Glutamatergic neuron (in vitro differentiated cells): ENCODE measurements at regions not wholly inside any gene's neighbourhood (a gene's known extent, or its start where the extent isn't known, plus 50 kb on each side); places are given as distances from the start of the nearest gene placed in this dataset.

Experiments
- DNase-seq: peaks from one replicate; pipeline ENCODE4 v3.0.0; 2022
- H3K27ac Mint-ChIP-seq: one replicate; pipeline ENCODE4 v1.8.0; 2020; ENCODE audit warnings: mild to moderate bottlenecking, mixed read lengths, inconsistent platforms; ENCODE audit not compliant: unreplicated experiment
- H3K27me3 Mint-ChIP-seq: one replicate; pipeline ENCODE4 v1.8.0; 2020; ENCODE audit warnings: mild to moderate bottlenecking, moderate library complexity, mixed read lengths, inconsistent platforms; ENCODE audit not compliant: unreplicated experiment
- H3K36me3 Mint-ChIP-seq: one replicate; pipeline ENCODE4 v1.8.0; 2020; ENCODE audit warnings: mild to moderate bottlenecking, mixed read lengths, inconsistent platforms; ENCODE audit not compliant: unreplicated experiment
- H3K4me1 Mint-ChIP-seq: one replicate; pipeline ENCODE4 v1.8.0; 2020; ENCODE audit warnings: mild to moderate bottlenecking, low read depth, mixed read lengths, inconsistent platforms; ENCODE audit not compliant: unreplicated experiment
- H3K4me3 Mint-ChIP-seq: one replicate; pipeline ENCODE4 v1.8.0; 2020; ENCODE audit warnings: mild to moderate bottlenecking, mixed read lengths, inconsistent platforms; ENCODE audit not compliant: unreplicated experiment
- H3K9me3 Mint-ChIP-seq: one replicate; pipeline ENCODE4 v1.8.0; 2020; ENCODE audit warnings: mild to moderate bottlenecking, moderate library complexity, mixed read lengths, inconsistent platforms; ENCODE audit not compliant: unreplicated experiment
- TF ChIP-seq, protein P1 (sequence below): fragments of 200-600 bp; sonication (generic); IDR thresholded peaks from one replicate; pipeline ENCODE4 v1.5.0; 2021; ENCODE audit not compliant: partially characterized antibody, unreplicated experiment

DNA sequence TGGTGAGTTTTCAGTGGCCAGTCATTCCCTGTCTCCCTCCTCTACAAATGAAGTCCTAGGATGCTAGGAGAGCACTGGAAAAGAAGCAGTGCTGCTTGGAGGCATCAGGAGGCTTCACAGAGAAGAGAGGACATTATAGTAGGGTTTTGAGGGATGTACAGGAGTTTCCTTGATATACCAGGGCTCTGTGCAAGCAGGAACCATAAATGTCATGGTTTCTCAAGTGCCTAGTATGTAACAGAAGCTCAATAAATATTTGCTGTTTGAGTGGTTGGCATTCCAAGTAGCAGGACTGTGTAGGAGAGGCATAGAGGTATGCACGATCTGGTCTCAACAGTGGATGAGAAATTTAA lies 133.5 kb upstream of the WNT4 start:
- H3K9me3 Mint-ChIP-seq, result peaks cover 5% of the 10 kb centered on the region
- TF ChIP-seq, protein P1, sequence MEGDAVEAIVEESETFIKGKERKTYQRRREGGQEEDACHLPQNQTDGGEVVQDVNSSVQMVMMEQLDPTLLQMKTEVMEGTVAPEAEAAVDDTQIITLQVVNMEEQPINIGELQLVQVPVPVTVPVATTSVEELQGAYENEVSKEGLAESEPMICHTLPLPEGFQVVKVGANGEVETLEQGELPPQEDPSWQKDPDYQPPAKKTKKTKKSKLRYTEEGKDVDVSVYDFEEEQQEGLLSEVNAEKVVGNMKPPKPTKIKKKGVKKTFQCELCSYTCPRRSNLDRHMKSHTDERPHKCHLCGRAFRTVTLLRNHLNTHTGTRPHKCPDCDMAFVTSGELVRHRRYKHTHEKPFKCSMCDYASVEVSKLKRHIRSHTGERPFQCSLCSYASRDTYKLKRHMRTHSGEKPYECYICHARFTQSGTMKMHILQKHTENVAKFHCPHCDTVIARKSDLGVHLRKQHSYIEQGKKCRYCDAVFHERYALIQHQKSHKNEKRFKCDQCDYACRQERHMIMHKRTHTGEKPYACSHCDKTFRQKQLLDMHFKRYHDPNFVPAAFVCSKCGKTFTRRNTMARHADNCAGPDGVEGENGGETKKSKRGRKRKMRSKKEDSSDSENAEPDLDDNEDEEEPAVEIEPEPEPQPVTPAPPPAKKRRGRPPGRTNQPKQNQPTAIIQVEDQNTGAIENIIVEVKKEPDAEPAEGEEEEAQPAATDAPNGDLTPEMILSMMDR, result no peak
- no peak for DNase-seq
- no peaks in the 10 kb centered on the region for H3K4me1 Mint-ChIP-seq
- no peak overlapping the region for H3K4me3 Mint-ChIP-seq
- no peak overlapping the region for H3K27ac Mint-ChIP-seq
- peaks cover 10% of the 10 kb centered on the region for H3K27me3 Mint-ChIP-seq
- peaks cover 4% of the 10 kb centered on the region for H3K36me3 Mint-ChIP-seq

- TF ChIP-seq, protein P1, result no peak
- DNase-seq, result no peak
- Mint-ChIP-seq H3K36me3 (peaks cover 4% of the 10 kb centered on the region), H3K4me3 (no peak overlapping the region), H3K9me3 (peaks cover 5% of the 10 kb centered on the region), H3K27me3 (peaks cover 10% of the 10 kb centered on the region), H3K27ac (no peak overlapping the region), H3K4me1 (no peaks in the 10 kb centered on the region)
These were observed 134.8 kb upstream of the WNT4 start for GRCh38 chr1:22277662-22278061.

DNA sequence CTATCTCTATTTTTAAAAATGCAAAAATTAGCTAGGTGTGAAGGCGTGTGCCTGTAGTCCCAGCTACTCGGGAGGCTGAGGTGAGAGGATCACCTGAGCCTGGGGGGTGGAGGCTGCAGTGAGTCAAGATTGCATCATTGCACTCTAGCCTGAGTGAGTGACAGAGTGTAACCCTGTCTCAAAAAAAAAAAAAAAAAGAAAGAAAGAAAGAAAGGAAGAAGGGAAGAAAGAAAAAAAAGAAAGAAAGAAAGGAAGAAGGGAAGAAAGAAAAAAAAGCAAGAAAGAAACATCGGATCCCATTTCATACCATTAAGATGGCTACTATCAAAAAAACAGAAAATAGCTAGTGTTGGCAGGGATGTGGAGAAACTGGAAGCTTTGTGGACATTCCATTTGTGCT lies 136.8 kb upstream of the WNT4 start:
- Mint-ChIP-seq H3K4me1 (no peaks in the 10 kb centered on the region), H3K27ac (no peak overlapping the region), H3K27me3 (peaks cover 10% of the 10 kb centered on the region), H3K4me3 (no peak overlapping the region), H3K9me3 (peaks cover 8% of the 10 kb centered on the region), H3K36me3 (peaks cover 4% of the 10 kb centered on the region)
- no peak for DNase-seq
- TF ChIP-seq, protein P1, result no peak

GRCh38 chr1:22280526-22280925 lies 137.6 kb upstream of the WNT4 start:
- Mint-ChIP-seq H3K27ac (no peak overlapping the region), H3K4me1 (no peaks in the 10 kb centered on the region), H3K27me3 (peaks cover 10% of the 10 kb centered on the region), H3K4me3 (no peak overlapping the region), H3K9me3 (peaks cover 8% of the 10 kb centered on the region), H3K36me3 (peaks cover 4% of the 10 kb centered on the region)
- TF ChIP-seq, protein P1, result no peak
- DNase-seq, result no peak

DNA sequence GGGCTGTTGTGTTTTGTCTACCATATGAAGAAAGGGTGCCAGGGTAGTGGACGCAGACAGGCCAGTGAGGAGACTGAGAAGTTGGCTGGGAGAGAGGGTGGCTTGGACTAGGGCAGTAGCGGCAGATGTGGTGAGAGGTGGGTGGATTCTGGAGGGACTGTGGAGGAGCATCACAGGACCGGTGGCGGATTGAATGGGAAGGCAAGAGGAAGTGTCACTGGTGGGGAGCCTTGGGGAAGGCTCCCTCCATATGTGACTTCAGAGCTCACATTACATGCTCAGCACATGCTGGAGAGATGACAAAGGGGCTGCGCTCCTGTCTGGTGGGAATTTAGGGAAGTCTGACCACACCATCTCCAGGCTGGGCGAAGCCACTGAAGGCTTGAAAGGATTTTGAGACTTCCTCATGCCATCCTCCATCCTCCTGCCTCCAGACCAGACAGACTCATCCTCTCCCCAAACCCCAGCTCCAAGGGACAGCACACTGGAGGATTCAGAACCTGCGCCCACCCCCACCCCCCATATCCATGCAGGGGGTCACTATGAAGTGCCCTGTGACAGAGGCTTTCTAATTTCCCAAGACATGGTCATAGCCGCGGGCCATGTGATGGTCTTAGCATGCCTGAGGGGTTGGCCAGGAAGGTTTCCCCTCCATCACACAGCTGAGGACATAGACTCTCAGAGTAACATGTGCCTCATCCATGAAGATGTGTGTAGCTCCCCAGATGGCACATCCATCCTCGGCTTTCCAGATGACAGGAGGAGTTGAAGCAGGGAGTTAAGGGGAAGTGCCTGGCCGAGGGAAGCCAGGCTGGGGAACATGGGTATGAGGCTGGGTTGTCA lies 138.8 kb upstream of the WNT4 start:
- Mint-ChIP-seq H3K4me1 (no peaks in the 10 kb centered on the region), H3K9me3 (peaks cover 8% of the 10 kb centered on the region), H3K36me3 (peaks cover 4% of the 10 kb centered on the region), H3K27me3 (peaks cover 10% of the 10 kb centered on the region), H3K27ac (no peak overlapping the region), H3K4me3 (no peak overlapping the region)
- TF ChIP-seq, protein P1, result no peak
- DNase-seq, result no peak
